HL-60/S4 (cell line): ENCODE measurements at regions not wholly inside any gene's neighbourhood (a gene's known extent, or its start where the extent isn't known, plus 50 kb on each side); places are given as distances from the start of the nearest gene placed in this dataset.

Source experiments
- in situ Hi-C: fragments of 300-500 bp; cut with MboI; formaldehyde crosslinking; loops from 2 replicates; pipeline ENCODE4 v1.14.3; 2022; ENCODE audit warnings: low sequenced_read_pairs

DNA sequence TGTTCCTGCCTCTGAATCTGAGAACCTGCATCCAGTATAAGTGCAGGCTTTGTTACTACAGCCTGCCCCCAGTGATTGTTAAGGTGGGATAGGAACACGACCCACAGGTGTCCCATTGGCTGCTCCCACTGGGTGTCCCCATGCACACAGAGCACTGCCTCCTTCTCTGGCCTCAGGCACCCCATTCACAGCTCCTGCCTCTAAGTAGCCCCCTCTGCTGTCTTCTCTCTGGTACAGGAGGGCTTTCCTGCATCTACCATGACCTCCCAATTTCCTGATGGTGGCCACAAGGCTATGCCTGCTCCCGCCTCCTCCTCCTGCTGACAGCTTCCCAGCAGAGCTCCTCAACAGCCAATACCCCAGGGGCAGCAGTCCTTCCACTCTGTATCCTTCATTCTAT is 238.6 kb upstream of the TMC3 start:
- in situ Hi-C loops, result no loop called here

DNA sequence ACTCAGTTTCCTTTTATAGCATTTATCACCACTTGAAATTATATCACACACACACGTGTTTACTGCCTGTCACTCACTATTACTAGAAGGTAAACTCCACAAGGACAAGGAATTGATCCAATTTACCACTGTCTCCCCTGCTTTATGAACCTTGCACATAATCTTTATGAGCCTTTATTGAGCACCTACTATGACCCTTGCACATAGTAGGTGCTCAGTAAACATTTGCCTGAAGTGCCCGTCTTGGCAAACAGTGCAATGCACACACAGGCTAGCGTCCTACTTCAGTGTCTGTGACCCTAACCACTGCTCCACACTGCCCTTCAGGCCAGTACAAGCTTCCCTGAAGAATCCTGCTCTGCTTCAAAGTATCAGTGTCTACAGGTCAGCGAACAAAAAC is 237.7 kb upstream of the TMC3 start:
- in situ Hi-C loops, result no loop called here

DNA sequence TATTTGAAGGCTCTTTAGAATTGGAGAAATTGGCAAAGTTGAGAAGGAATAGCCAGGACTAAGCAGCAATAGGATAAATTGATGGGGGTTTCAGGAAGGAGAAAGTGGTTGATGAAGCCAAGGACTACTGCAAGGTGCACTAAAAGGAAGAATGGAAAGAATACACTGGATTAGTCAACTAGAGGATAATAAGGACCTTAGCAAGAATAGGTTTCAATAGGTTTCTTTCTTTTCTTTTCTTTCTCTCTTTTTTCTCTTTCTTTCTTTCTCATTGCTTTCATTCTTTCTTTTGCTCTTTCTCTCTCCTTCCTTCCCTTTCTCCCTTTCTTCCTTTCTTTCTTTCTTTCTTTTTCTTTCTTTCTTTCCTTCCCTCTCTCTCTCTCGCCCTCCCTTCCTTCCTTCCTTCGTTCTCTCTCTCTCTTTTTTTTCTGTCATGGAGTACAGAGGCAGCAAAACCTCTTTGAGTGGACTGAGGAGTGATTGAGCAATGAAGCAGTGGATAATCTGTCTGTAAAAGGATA is 234.4 kb upstream of the TMC3 start:
- in situ Hi-C loops, result no loop called here

DNA sequence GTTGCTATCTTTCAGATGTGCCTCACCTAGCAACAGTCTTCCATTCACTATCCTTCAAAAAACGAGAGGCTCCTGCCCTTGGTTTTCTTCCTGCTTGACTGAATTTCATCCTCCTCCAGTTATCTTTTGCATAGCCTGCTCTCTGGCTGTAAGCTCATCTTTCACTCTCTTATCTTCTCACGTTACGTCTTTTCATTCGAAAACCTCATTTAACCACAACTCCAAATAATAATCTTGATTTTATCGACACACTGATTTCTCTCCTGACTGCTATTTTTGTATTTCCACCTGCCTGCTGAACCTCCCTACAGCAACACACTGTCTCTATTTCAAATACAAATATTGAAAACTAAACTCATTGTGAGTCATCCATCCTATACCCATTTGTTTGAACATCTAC is 230.7 kb upstream of the TMC3 start:
- in situ Hi-C loops, result no loop called here

DNA sequence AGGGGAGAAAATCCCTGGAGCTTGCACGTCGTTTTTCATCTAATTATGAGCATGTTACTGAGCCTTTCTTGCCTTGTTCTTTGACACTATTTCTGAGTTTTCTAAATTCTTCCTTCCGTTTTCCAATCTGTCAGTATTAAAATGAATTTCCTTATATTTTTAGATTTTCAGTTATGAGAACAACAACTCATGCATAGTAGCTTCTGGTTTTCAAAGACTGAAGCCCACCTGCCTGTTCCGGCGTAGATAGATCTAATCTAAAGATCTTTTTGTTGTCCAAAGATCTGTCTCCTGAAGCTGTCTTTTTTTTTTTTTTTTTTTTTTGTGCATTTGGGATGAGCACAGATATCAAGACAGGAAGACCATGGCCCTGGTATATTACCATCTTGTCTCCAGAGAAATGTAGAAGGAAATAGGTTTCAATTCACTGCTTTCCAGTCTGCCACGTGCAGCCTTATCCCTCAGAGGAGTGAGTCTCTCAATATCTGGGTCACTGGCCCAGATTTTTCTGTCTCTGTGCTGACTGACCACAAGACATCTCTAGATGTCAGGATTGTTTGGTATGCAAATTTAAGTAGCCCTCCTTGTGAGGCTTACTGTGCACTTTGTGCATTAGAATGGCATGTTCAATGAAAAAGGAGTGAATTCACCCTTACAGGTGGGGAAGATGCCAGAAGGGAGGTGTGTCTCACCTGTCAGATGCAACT is 222.3 kb upstream of the TMC3 start:
- in situ Hi-C loops, result no loop called here

DNA sequence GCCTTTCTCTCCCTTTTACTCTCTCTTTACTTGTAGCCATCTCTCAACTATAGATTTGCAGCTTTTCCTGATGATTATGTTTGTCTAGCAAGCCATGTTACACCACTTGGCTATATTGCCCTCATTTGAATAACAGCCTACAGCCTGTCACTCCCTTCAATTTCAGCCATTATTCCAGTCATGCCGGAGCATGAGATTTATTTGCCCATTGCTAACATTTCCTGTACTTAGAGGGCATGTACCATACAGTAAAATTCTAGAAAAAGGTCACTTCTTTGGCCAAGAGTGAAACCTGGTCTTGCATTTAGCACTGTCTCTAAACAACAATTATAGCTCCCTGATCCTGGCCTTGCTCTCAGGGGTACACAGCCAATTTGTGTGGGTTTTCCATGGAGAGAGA is 221.7 kb upstream of the TMC3 start:
- in situ Hi-C loops, result no loop called here

DNA sequence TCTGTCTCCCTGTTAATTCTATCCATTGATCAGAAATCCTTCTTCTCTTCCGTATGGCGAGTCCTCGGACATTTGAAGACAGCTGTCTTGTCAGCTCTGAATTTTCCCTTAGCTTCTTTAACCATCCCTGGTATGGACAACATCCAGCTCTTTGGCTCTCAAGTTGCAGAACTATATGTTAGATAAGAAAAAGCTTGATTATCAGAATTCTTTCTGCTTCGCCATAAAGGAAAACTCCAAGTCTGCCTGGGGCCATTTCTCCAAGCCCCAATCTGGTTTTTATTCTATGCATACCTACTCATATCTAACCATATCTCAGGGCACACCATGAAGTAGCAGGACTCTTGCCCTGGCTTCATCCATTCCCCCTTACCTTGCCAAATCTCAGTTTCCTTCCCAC is 215.7 kb upstream of the TMC3 start:
- in situ Hi-C loops, result no loop called here

DNA sequence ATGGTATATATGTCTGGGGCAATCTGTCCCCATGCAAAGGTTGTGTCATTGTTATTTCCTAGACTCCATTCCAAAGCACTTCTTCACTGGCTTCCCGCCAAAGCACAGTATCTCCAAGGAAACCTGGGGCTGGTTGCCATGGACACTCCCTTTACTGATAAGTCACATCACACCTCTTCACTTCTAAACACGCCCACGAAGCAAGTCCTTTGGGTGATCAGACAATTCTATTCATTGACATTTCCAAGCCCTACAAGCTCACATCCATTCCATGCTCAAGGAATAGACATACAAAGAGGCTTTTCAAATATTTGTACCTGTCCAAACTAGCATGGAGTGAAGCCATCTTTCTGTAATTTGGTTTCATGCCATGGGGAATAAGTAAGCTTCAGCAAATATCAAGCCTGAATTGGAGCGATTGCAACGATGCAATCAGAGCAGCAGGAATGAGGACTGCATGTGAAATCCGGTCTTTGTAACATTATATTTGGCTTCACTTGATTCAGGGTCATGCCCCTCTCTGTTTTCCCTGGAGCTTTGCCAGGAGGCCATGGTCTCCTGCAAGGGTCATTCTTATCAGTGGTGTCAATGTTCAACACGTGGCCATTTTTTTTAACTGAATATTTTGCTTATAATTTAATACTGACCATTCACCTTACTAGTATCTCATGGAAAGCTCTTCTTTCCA is 201.6 kb upstream of the TMC3 start:
- in situ Hi-C loops, result no loop called here

DNA sequence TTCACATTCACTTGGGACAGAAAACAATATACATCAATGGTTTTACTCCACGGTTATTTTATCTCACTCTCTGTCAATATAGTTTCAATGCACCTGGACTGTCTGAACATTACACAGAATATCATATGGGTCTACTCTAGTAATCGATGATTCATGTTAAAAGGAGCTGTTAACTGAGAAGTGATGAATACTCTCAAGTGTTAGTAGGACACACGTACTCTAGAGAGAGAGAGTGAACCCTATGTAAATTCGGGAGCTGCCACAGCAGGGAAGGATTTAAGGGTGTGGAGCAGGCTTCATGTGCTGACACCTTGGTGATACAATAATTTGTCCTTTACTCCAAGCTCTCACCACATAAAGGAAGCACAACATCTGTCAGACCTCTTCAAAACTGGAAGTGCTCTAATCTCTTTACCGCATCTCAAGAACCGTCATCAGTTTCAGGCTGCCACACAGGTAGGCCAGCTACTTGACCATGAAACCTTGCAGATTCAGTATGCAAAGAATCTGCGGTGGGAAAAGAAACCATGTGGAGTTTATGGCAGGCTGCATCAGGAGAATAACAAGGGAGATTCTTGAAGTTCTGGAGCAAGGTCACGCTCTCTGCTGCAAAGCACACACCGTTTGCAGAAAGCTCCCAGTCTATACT is 199.2 kb upstream of the TMC3 start:
- in situ Hi-C loops, result no loop called here

DNA sequence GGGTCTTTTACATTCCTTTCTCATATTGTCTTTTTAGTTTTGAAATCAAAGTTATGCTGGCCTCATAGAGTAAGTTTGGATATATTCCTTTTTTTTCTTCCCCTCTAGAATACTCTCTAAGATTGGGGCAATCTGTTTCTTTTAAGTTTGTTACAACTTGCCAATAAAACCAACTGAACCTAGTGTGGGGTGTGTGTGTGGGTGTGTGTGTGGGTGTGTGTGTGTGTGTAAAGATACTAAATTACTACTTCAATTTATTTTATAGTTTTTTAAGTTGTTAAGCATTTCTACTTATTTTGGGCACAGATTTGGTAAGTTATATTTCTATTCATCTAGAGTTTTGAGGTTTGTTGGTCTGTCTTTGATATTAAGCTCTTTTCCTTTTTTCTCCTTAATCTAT is 198.2 kb upstream of the TMC3 start:
- in situ Hi-C loops, result no loop called here

DNA sequence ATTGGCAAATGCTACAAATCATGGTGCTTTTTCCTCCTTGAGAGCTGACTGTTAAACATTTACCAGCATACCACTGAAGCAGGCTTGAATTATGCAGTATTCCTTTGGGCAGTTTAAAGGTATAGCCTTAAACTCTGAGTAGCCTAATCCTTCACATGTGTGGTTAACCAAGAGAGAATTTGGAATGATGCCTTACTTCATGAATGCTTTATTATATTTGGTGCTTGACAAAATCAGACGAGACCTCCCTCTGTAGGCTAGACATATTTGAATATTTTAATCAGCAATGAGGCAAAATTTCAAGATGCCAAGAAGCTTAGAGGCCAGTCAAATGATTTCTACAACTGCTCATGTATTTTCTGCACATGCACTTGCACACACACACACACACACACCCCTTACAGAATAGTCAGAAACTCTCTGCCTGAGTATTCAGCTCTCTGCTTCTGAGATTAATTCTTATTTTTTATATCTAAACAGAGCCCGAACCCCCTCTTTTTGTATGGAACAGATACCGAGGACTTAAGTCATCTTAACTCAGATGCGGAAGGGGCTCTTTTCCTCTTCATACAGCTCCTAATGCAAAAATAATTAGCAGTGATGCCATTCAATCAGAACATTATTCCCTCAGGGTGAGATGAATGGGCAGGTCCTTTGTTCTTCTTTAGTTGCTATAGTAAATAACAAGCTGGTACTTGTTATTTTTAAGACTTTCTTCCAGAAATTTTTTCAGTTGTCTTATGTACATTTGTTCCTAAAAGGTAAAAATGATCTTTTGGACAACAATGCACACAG is 195.5 kb upstream of the TMC3 start:
- in situ Hi-C loops, result no loop called here

DNA sequence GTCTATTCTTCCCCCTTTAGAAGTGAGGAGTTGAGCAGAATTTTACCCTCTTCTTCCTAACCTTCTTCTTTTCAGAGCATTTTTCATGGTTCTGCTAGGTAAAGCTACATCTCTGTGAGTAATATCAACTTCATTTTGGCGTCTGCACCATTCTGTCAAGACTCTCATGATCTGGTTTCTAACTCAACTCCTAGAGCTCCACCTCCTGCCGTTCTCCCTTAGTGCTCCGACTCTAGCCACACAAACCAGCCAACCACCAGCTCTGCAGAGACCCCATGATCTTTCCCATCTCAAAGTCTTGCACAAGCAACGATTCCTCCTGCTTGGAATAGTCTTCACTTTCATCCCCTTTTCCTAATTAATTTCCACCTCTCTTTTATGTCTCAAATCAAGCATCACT is 193.9 kb upstream of the TMC3 start:
- in situ Hi-C loops, result no loop called here

DNA sequence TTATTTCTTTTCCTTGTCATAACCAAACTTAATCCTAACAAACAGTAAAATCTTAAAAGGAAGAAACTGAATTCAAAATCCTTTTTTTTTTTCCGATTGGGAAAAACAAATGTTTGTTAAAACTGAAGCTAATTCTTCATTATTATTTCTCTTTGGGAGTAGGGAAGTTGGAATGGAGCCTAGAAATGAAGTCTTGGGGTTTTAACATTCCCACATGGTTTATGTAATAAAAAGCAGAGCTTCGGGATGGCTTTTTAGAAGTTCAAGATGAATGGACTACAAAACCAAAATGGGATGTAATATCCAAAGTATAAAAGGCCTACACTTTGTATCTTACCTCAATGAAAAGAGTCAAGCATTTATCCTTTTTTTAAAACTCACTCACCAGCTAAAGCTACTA is 189.0 kb upstream of the TMC3 start:
- in situ Hi-C loops, result no loop called here

DNA sequence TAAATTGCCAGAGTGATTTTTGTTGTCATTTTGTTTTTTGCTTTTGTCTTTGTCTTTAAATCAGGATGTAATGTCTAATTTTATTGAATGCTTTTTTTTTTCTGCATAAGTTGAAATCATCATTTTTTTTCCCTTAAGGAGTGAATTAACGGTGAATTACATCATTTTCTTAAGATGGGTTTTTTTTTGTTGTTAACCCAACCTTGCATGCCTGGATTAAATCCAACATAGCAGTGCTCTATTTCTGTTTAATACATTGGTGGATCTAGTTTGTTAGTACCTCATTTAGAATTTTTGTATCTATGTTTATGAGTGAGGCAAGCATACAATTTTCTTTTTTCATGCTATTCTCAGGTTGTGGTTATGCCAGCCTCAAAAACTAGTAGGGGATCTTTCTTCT is 186.4 kb upstream of the TMC3 start:
- in situ Hi-C loops, result no loop called here

DNA sequence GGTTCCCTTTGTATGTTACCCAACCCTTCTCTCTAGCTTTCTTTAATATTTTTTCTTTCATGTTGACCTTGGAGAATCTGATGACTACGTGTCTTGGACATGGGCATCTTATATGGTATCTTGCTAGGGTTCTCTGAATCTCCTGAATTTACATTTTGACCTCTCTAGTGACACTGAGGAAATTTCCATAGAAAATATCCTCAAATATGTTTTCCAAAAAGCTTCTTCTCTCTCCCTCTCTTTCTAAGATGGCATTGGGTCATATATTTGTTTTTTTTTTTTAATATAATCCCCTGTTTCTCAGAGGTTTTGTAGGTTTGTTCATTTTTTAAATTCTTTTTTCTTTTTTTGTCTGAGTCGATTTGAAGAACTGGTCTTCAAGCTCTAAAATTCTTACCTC is 184.0 kb upstream of the TMC3 start:
- in situ Hi-C loops, result no loop called here

DNA sequence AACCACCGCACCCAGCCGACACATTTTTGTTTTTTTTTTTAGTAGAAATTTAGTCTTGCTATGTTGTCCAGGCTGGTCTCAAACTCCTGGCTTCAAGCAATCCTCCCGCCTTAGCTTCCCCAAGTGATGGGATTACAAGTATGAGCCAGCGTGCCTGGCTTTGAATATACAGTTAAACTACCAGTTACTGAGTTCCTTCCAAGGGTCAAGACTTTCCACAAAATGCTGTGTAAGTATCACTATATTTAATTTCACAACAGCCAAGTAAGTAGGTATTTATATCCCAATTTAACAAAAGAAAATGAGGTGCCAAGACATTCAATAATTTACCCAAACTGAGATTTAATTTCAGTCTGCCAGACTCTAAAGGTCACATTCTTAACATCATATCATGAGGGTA is 181.3 kb upstream of the TMC3 start:
- in situ Hi-C loops, result no loop called here

DNA sequence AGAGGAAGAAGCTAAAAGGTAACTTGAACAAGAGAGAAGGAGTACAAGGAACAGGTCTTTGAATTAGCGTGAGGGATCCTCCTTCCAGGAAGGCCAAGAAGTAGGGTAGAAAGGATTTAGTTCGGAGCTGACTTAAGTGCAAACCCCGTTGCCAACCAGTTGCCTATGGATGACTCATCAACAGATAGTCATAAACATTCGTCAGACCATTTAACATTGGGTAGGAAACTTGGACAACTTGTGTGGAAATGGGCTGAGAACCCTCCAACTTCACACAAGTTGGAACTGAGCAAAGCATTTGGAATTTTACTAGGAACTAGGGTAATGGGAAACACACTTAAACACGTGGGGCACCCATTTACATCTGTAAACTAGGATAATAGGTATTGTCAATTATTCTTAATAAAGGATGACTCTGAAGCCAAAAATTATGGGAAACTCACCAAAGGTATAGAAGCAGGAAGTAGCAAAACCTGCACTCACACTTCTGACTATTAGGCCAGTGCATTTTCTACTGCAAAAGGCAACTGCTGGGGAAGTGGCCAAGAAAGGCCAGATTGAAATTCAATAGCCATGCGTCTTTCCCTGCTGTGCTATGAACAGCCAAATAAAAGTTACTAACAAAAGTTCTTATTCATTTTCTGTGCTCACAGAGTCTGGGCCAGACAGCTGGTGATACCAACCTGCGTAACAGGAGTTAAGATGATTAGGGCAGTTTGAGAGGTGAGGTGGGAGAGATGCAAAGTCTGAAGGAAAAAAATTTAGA is 174.5 kb upstream of the TMC3 start:
- in situ Hi-C loops, result no loop called here

DNA sequence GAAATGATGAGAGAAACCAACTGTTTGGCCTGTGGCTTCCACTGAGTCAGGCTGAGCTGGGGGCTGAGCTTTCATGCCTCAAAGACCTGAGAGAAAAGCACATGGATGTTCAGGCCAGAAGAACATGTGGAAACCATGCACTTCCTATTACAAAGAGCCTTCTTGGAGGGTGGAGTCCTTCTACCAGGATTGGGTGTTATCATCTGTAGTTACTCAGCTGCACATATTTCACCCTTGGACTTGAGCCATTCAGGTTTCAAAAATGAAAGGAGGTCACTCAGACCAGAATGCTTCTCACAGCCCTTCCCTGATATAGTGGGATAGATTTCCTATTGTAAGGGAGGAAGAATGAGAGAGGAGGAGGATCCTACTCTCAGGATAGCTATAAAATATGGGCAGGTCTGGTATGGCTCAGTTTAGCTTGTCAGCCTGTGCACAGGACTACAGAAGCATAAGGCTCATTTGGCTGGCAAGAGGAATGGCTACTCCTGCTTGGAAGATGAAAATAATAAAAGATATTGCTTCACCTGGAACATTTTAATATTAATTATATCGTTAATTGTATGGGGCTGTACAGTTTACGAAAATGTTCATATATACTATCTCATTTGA is 173.6 kb upstream of the TMC3 start:
- in situ Hi-C loops, result no loop called here

DNA sequence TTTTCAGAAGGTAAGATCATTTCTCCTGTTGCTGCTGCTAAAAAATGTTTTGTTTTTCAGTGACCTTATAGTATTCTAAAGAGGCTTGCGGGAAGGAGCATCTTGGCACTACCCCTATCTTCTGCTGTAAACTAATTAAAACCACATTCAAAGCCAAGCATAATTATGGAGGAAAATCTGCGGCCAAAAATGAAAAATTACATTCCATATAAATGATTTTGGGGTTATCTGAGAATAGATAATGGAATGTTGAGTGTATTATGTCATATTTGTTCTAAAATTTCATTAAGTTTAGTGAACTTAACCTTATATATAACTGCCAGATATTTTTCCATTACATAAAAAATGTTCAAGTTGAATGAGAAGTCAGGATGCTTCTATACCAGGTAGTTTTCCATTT is 170.4 kb upstream of the TMC3 start:
- in situ Hi-C loops, result no loop called here

DNA sequence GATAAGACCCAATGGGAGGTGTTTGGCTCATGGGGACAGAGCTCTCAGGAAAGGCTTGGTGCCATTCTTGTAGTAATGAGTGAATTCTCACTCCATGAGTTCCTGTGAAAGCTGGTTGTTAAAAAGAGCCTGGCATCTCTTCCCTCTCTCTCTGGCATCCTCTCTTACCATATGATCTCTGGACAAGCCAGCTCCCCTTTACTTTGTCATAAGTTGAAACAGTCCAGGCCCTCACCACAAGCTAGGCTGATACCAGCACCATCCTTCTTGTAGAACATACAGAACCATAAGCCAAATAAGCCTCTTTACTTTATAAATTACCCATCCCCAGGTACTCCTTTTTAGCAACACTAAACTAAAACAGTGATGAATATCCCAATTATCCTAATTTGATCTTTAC is 166.9 kb upstream of the TMC3 start:
- in situ Hi-C loops, result no loop called here
